Midbrain (tissue), 1 donor: ENCODE measurements at regions not wholly inside any gene's neighbourhood (a gene's known extent, or its start where the extent isn't known, plus 50 kb on each side); places are given as distances from the start of the nearest gene placed in this dataset.

ENCODE experiments used
- DNase-seq: peaks from one replicate; lab custom pipeline; 2025; lab: John Stamatoyannopoulos, UW

DNA sequence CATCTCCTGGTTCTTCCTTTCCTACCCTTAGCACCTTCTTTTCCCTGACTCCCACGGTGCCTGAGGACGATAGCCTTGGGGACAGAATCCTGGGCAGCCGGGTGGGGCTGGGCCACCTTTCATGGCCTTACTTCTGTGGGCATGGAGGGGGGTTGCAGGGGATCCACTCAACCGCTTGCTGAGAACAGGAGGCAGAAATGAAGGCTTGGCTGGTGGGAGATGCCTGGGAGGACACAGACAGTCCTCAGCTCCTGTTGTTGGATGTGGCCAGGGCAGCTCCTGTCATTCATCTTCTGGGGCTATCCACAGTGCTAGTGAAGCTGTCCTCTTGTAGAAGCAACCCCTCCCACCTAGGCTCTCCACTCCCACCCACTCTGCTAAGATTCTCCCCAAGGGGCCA, 95.5 kb upstream of the CELF4 start:
- no peak for DNase-seq

DNA sequence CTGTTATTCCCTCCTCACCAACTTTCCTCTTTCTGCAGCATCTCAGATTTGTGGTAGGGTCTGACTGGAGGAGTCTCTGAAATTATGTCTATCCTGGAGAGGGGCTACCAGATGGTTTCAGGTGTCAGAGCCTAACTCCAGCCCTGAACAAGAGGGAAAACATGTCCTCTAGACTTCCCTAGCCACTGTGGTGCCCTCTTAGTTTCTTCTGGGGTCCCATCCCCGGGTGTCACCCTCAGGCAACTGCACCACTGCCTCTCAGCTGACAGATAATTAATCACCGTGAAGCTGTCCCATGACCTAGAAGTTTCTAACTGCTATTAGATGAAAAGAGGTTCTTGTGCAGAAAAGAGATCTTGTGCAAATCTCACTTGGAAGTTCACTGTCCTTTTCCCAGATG, 95.1 kb upstream of the CELF4 start:
- no peak for DNase-seq

DNA sequence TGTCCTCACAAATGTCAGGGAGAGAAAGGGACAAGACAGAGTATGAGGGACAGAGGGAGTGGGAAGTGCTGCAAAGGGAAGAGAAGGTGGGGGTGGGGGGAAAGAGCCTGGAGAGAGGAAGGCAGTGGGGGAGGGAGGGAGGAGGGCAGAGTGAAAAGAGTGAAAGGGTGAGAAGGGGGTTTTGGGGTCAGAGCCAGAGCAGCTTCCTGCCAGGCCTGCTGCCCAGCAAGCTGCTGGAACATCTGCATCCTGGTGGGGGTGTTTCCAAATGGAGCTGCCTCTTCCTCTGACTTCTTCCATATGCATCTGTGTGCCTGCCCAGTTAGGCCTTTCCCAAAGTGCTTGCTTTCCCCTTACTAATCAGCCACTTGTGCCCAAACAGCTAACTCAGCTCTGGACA, 94.3 kb upstream of the CELF4 start:
- no peak for DNase-seq

- no peak for DNase-seq
These were observed 93.3 kb upstream of the CELF4 start for GRCh38 chr18:37658894-37659293.

DNA sequence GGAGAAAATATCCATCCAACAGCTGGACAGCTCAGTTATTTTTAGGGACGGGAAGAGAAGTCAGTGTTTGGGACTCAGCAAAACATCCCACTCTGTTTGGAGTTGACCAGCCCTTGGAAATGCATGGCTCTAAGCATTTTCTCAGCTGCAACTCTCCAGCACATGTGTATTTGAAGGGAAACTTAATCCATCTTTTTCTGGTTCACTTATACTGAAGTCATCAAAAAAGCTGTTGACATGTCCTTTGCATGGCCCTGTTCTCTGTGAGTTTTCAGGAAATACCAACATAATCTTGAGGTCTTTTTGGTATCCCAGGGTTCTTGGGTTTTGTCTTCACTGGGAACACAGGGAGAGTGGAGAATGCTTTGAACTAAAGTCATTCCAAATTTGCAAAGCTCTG, 91.9 kb upstream of the CELF4 start:
- DNase-seq: no peak

DNA sequence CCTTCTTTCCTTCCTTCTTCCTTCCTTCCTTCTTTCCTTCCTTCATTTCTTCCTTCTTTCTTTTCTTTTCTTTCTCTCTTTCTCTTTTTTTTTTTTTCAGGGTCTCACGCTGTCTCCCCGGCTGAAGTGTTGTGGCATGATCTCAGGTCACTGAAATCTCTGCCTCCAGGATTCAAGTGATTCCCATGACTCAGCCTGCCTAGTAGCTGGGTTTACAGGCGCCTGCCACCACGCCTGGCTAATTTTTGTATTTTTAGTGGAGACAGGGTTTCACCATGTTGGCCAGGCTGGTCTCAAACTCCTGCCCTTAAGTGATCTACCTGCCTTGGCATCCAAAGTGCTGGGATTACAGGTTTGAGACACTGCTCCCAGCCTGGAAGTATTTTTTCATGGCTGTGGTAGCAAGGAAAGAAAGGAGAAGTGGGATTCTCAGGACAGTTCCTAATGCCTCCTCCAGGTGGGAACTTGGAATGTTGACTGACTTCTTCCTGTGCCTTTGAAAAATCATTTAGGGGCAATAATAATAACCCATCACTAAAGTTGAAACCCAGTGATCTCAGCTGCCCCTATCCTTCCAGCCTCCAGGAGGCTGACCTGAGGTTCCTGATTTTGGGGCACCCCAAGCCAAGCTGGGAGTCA, 89.3 kb upstream of the CELF4 start:
- DNase-seq: no peak

GRCh38 chr18:37654034-37654433, 88.4 kb upstream of the CELF4 start:
- DNase-seq: no peak

GRCh38 chr18:37653618-37654017, 88.0 kb upstream of the CELF4 start:
- DNase-seq: no peak

- DNase-seq: no peak
These were observed 84.3 kb upstream of the CELF4 start for GRCh38 chr18:37649930-37650329.

DNA sequence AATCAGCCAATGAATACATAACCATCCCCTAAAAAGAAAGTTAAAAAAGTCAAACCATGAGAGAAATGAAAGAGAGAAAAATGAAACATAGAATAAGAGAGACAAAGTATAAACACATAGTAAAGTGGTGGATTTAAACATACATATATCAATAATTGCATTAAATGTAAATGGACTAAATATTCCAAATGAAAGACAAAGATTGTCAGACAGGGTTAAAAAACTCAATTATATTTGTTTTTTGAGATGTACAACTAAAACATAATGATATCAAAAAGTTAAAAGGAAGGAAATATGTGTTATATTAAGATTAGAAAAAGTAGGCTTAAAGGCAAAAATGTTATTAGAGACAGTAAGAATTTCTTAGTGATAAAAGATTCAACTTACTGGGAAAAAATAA, 83.8 kb upstream of the CELF4 start:
- no peak for DNase-seq

GRCh38 chr18:37641573-37641972, 76.0 kb upstream of the CELF4 start:
- no peak for DNase-seq

DNA sequence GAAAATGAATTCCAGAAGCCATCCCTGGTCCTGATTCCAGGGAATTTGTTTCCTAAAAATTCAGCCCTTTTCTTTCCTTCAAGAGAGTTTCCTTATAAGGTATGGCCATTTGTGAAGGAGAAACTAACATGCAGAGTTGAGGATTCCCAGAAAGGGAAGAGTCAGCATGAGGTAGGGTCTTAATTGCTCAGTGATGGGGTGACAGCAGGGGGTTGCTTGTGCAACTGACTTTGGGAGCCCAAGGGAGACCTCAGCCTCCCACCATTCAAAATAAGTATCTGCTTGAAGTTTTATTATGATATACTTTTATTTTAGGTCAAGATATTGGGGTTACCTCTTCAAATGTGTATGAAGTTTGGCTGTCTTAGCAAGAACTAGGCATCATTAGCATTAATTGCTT, 74.9 kb upstream of the CELF4 start:
- DNase-seq: no peak

- no peak for DNase-seq
These were observed 74.2 kb upstream of the CELF4 start for GRCh38 chr18:37639846-37640245.

- DNase-seq: no peak
These were observed 71.9 kb upstream of the CELF4 start for GRCh38 chr18:37637478-37637850.

DNA sequence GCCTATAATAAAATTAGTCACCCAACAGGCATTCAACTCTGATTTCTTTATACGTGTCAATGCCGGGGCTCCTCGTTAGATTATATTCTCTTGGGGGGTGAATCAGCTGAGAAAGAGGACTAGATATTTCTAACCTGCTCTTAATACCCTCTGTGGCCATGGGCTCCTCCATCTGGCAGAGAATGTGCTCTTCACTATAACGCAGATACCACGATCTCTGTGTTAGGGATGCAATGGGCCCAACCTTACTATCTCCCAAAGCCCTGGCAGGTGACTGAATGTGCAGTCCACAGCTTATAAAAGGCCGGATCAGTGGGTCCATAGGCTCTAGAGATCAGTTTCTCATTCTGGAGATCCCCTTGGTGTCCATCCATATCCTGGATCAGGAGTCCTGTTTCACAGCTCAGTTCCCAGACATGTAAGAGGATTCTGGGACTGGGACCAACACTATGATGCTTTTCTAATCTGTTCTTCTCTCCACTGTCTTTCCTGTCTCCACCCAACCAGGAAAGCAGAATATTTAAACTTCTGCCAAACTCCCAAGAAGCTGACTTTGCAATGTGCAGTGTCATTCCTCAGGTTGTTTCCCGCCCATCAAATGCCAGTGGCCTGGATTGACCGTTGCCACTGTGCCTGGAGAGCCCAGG, 71.4 kb upstream of the CELF4 start:
- no peak for DNase-seq

GRCh38 chr18:37634516-37634915, 68.9 kb upstream of the CELF4 start:
- DNase-seq: no peak

GRCh38 chr18:37631422-37631821, 65.8 kb upstream of the CELF4 start:
- DNase-seq: no peak

- DNase-seq: no peak
These were observed 64.7 kb upstream of the CELF4 start for GRCh38 chr18:37630334-37630733.

DNA sequence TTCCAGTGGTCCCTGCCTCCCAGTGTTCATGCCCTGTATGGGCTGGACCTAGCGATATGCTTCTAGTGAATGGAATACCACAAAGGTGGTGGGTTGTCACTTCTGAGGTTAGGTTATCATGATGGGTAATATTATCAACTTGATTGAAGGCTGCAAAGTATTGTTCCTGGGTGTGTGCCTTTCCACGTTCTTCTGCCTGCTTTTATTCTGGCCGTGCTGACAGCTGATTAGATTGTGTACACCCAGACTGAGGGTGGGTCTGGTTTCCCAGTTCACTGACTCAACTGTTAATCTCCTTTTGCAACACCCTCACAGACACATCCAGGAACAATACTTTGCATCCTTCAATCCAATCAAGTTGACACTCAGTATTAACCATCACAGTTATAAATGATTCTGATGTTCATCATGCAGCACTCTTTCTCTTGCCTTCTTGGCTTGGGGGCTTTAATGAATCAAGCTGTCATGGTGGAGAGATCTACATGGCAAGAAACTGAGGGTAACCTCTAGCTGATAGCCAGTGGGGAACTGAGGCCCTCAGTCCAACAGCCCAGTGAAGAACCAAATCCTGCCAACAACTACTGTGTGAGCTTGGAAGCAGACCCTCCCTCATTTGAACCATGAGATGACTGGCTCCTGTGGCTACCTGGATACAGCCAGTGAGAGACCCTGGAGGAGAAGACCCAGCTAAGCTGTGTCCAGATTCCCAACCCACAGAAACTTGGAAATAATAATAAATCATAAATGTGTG, 63.0 kb upstream of the CELF4 start:
- DNase-seq: no peak

GRCh38 chr18:37624318-37624717, 58.7 kb upstream of the CELF4 start:
- no peak for DNase-seq

GRCh38 chr18:37619964-37620363, 54.4 kb upstream of the CELF4 start:
- DNase-seq: no peak

- DNase-seq: no peak
These were observed 52.0 kb upstream of the CELF4 start for GRCh38 chr18:37617623-37618022.
